ENCODE measurements at regions not wholly inside any gene's neighbourhood (a gene's known extent, or its start where the extent isn't known, plus 50 kb on each side); places are given as distances from the start of the nearest gene placed in this dataset.
"Not testable (repeated sequence)": the region's sequence is repeated elsewhere in the genome, so short reads cannot be mapped to it uniquely, and the experiment has no call there.

DNA sequence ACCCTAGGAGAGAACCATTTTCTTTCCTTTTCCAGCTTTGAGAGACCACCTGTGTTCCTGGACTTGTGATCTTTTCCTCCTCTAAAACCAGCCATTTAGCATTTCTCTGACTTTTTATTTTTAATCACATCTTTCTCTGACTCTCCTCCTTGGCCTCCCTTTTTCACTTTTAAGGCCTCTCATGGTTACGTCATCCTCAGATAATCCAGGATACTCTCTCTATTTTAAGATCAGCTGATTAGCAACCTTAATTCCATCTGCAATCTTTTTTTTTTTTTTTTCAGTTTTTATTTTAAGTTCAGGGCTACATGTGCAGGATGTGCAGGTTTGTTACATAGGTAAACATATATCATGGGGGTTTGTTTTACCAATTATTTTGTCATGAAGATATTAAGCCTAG, 54.0 kb downstream of the RFPL4B start:
- DNase-seq: no peak

- no peak for DNase-seq
Observed at GRCh38 chr6:112407101-112407590, 60.0 kb downstream of the RFPL4B start.

DNA sequence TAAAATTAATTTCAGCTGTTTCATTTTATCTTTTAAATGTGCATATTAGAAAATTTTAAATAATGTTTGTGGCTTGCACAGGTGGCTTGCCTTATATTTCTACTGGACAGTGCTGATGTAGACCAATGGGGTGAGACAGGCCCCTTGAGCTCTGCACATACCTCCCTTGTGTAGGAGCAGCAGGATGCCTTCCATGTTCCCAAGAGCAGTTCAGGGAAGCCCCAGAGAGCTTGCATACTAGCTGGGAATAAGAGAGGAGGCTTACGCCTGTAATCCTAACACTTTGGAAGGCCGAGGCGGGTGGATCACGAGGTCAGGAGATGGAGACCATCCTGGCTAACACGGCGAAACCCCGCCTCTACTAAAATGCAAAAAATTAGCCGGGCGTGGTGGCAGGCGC, 61.4 kb downstream of the RFPL4B start:
- DNase-seq: peak; percentile 64

DNA sequence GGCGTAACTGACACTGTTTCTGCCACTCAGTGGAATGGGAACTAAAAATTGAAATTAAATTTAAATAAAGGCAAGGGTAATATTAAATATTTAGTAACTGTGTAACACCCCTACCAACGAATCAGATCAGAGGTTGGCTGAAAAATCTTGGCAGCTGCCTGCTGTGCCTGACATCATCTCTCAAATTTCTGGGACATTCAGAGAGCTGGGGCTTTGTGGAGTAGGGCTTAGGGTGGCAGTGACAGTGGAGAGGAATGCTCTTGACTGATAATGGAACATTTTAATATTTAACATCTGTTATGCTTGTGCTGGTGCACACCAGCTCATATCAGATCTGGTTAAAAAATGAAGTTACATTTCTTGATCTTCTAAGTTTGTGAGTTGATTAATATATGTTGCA, 62.2 kb downstream of the RFPL4B start:
- peak; percentile 87 for DNase-seq

DNA sequence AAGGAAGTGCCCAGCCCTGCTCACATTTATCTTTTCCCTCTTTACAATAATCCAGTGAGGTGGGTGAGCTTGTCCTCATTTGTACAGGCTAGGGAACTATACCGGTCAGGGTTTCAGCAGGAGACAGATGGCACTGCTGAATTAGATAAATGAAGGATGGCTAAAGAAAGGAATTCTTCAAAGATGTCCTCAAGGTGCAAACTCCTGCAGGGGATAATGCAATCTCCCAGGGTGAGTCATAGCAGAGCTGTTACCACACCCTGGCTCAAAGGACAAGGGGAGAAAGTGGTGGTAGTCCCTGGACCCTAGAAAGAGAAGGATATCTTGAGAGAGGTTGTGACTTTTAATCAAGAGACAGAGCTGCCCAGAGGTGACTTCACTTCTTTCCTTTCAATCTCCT, 66.7 kb downstream of the RFPL4B start:
- peak; percentile 45 for DNase-seq

DNA sequence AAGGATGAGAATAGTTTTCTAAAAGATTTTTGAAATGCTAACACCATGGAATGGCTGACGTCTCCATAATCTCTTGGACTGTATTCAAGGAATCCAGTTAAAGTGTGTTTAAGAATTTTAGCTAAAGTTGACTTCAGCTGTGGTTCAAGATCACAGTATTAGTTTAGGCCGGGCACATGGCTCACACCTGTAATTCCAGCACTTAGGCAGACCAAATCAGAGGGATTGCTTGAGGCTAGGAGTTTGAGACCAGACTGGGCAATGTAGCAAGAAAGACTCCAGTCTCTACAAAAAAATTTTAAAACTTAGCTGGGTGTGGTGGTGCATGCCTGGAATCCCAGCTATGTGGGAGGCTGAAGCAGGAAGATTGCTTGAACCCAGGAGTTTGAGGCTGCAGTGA, 68.2 kb downstream of the RFPL4B start:
- no peak for DNase-seq

GRCh38 chr6:112416866-112417265, 69.7 kb downstream of the RFPL4B start:
- no peak for DNase-seq

DNA sequence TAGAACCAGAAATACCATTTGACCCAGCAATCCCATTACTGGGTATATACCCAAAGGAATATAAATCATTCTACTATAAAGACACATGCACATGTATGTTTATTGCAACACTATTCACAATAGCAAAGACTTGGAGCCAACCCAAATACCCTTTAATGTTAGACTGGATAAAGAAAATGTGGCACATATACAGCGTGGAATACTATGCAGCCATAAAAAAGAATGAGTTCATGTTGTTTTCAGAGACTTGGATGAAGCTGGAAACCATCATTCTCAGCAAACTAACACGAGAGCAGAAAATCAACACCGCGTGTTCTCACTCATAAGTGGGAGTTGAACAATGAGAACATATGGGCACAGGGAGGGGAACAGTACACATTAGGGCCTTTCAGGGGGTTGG, 79.9 kb downstream of the RFPL4B start:
- not testable (repeated sequence) for DNase-seq

DNA sequence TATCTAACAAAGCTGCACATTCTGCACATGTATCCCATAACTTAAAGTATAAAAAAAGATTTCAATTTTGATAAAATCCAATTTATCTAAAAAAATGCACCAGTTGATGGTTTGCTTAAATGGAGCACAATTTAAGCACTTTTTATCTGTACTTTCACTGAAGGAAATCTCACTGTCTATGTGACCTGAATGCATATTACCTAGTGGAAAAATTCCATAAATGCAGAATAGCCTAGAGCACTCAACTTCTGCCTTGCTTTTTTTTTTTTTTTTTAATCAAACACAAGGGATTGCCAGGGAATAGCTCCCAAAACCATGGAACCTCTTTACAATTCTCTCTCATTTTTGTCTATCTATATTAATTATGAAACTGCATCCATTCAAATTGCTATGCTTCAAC, 80.4 kb downstream of the RFPL4B start:
- no peak for DNase-seq

DNA sequence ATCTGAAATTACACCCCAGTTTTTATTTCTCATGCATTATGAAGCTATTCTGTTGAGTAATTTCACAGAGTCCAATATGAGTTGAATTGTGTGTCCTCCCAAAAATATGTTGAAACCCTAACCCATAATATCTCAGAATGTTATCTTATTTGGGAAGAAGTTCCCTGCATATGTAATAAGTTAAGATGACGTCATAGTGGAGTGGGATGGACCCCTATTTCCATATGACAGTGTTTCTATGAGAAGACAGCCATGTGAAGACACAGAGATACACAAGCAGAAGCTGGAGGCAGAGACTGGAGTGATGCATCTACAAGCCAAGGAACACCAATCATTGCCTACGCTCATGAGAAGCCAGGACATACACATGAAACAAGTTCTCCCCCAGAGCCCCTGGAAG, 81.3 kb downstream of the RFPL4B start:
- DNase-seq: no peak

- DNase-seq: no peak
Observed at GRCh38 chr6:112429226-112429625, 82.1 kb downstream of the RFPL4B start.

DNA sequence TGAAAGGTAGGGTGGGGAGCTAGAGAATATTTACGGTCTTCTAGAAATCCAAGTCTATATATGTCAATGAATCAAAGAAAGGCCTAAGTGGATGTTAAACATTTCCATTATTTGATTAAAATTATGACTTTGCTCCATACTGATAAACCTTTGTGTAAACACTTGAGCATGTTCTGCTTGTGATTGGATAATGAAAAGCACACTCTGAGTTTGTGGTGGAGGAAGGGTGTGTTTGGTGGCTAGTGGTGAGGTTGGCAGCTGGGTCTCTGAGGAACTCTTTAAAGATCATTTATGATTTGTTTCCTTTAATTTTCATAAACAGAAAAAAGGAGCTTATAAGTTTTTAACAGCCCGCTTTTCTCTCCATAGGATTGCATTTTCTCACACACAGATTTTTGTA, 84.7 kb downstream of the RFPL4B start:
- no peak for DNase-seq

DNA sequence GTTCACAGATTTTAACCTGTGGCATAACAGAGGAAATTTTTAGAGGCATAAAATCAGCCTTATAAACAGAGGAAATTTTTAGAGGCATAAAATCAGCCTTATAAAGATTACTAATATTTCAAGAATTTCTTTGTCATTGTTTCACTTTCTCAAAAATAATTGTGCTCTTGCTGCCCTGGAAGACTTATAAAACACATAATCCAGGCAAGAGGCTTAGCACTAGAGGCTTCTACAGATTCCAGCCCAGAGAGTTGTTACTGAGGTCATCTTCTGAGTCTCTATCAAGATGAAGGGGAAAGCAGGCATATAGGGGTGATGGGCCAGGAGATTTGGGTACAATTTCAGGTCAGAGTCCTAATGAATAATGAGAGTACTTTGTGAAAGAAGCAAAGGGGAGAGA, 85.7 kb downstream of the RFPL4B start:
- no peak for DNase-seq

DNA sequence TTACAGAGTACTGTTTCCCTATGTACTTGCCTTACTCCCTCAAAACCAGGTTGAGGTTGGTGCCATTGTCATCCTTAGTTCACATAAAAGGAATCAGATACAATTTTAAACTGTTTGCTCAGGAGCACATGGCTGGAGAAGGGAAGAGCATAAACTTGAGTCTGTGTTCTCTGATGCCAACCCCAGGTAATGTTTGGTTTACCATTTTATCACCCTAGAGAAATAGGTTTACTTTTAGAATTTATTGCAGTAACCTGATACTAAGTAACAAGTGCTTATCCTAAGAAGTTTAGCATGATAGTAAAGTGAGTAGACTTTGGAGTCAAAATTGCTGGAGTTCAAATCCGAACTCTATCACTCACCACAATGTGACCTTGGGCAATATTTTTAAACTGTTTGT, 86.3 kb downstream of the RFPL4B start:
- no peak for DNase-seq

- DNase-seq: no peak
Observed at GRCh38 chr6:112434896-112435435, 87.8 kb downstream of the RFPL4B start.

DNA sequence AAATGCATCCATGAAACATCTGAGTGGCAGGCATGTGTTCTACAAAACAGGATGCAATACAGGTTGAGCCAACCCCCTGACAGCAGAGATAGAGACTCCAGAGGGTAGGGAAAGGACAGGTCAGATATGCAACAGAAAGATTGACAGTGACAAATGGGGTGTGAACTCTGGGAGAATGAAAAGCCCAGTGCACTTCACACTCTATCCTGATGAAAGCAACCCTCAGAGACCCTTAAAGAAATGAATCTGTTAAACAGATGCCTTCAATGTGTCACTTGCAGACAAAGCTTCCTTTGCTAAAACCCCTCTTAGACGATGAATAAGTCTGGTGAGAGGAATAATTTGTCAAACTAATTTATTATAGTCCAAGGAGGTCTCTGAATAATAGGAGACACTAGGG, 89.9 kb downstream of the RFPL4B start:
- no peak for DNase-seq

- no peak for DNase-seq
Observed at GRCh38 chr6:112439010-112439409, 91.9 kb downstream of the RFPL4B start.

DNA sequence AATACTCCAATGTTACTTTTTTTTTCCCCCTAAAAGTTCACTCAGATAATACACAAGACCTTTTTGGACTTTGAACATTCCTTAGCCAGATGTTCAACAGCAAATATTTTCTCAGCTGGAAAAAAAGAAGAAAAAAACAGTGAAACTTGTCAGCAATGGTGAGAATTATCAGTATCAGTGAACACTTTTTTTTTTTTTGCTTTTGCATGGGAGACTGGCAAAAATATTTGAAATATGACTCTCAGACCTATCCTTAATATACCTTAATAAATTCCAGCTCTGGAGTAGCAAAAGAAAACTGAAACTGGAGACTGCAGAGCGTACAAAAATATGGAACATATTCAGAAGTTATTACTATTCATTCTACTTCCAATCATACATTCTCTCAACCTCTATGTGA, 92.3 kb downstream of the RFPL4B start:
- DNase-seq: no peak

DNA sequence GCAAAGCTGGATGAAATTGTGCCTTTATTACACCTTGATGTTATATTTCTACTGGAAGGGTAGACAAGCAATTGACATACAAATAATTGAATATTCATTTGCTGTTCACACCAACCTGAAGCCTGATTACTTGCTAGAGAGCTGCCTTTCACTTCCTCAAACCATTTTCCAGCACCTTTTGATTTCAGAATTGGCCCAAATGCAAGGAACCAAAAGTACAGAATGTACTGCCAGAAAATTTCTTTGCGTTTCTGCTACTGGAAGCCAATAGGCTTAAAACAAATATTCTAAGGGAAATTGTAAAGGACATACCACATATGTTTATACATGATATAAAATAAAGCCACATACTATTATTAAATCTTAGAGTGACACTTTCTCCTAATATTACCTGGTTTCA, 94.5 kb downstream of the RFPL4B start:
- no peak for DNase-seq

GRCh38 chr6:112443179-112444065, 96.3 kb downstream of the RFPL4B start:
- DNase-seq: peak; percentile 30

GRCh38 chr6:112448786-112449185, 101.7 kb downstream of the RFPL4B start:
- not testable (repeated sequence) for DNase-seq

GRCh38 chr6:112450663-112451062, 103.5 kb downstream of the RFPL4B start:
- no peak for DNase-seq

GRCh38 chr6:112457886-112458285, 110.8 kb downstream of the RFPL4B start:
- no peak for DNase-seq

- DNase-seq: no peak
Observed at GRCh38 chr6:112459758-112460304, 112.7 kb downstream of the RFPL4B start.
